ENCODE measurements at regions not wholly inside any gene's neighbourhood (a gene's known extent, or its start where the extent isn't known, plus 50 kb on each side); places are given as distances from the start of the nearest gene placed in this dataset.
"Not testable (repeated sequence)": the region's sequence is repeated elsewhere in the genome, so short reads cannot be mapped to it uniquely, and the experiment has no call there.

GRCh38 chr2:36190097-36190496, 165.5 kb upstream of the CRIM1 start:
- TF ChIP-seq POLR2AphosphoS5 (IDR thresholded peaks at IDR 0.05), result no peak
- no peak for TF ChIP-seq POLR2A (IDR thresholded peaks at IDR 0.05)
- no peak for TF ChIP-seq CTCF (IDR thresholded peaks at IDR 0.05)
- Histone ChIP-seq H3K36me3 (no peaks in the 10 kb centered on the region), H3K4me3 (no peak overlapping the region), H3K27me3 (replicated peaks; ENCODE audit: insufficient read depth) (no peaks in the 10 kb centered on the region), H3K4me1 (replicated peaks) (no peaks in the 10 kb centered on the region), H3K9me3 (no peaks in the 10 kb centered on the region), H3K27ac (no peak overlapping the region)
- 91% methylated on average over 1 of the region's 1 CpG for WGBS
- DNase-seq (ENCODE audit: low spot score), result no peak
- intact Hi-C loops (cut with DNase I), result no loop called here

DNA sequence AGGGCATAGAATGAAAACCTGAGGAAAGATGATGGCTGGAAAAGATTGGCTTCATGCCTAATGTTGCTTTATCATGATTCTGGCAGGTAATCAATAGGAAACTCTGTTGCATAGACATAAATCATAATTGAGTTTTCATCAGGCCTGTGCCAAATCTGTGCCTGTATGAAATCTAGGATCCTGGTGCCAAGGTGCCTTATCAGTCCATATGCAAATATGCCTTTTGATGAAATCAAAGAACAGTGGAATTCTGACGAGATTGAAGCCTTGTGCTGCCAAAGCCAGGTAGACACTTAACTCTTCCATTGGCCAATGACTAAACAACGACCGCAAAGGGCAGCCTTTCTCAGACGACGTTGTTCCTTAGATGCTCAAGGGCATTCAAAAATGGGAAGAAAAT, 170.0 kb upstream of the CRIM1 start:
- Histone ChIP-seq H3K27me3 (replicated peaks; ENCODE audit: insufficient read depth) (no peaks in the 10 kb centered on the region), H3K9me3 (no peaks in the 10 kb centered on the region), H3K36me3 (no peaks in the 10 kb centered on the region), H3K4me1 (replicated peaks) (no peaks in the 10 kb centered on the region), H3K27ac (no peak overlapping the region), H3K4me3 (no peak overlapping the region)
- TF ChIP-seq POLR2A (IDR thresholded peaks at IDR 0.05) (no peak), CTCF (IDR thresholded peaks at IDR 0.05) (no peak), POLR2AphosphoS5 (IDR thresholded peaks at IDR 0.05) (no peak)
- intact Hi-C loops (cut with DNase I), result no loop called here
- WGBS, result 76% methylated on average over 5 of the region's 5 CpGs
- DNase-seq (ENCODE audit: low spot score), result no peak

DNA sequence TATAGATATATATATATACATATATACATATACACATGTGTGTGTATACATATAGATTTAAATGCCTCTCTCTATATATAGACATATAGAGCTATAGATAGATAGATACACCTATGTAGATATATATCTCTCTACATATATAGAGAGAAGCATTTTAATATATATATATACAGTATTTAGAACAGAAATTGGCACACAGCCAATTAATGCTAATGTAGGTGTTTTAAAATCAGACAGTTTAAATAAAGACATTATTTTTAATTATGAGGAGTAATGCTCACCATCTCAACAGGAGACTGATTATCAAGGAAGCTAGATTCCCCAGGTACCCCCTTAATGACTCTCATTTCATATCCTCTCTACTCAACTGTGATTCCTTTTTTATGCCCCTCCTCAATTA, 170.7 kb upstream of the CRIM1 start:
- no peaks in the 10 kb centered on the region for H3K36me3 ChIP-seq
- no peak overlapping the region for H3K27ac ChIP-seq
- no peaks in the 10 kb centered on the region for H3K4me1 ChIP-seq (replicated peaks)
- H3K4me3 ChIP-seq, result no peak overlapping the region
- H3K9me3 ChIP-seq, result no peaks in the 10 kb centered on the region
- H3K27me3 ChIP-seq (replicated peaks; ENCODE audit: insufficient read depth), result no peaks in the 10 kb centered on the region
- DNase-seq (ENCODE audit: low spot score), result no peak
- no peak for TF ChIP-seq POLR2AphosphoS5 (IDR thresholded peaks at IDR 0.05)
- TF ChIP-seq CTCF (IDR thresholded peaks at IDR 0.05), result no peak
- no peak for TF ChIP-seq POLR2A (IDR thresholded peaks at IDR 0.05)
- intact Hi-C loops (cut with DNase I), result no loop called here

DNA sequence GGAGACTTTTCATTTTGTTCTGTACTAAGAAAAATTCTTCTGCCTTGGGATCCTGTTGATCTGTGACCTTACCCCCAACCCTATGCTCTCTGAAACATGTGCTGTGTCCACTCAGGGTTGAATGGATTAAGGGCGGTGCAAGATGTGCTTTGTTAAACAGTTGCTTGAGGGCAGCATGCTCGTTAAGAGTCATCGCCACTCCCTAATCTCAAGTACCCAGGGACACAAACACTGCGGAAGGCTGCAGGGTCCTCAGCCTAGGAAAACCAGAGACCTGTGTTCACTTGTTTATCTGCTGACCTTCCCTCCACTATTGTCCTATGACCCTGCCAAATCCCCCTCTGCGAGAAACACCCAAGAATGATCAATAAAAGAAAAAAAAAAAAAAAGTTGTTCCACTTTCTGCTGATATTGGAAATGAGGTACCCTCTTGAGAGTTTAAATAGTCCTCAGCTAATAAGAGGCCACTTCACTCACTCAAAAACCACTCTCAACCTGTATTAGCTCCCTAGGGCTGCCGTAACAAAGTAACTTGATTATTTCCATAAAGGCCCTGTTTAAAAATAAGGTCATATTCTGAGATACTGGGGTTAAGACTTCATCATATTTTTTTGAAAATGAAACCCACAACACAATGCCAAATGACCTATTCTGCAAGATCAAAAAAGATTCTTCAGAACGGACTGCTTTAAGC, 174.6 kb upstream of the CRIM1 start:
- H3K36me3 ChIP-seq; H3K9me3 ChIP-seq; H3K4me3 ChIP-seq; H3K27ac ChIP-seq; H3K4me1 ChIP-seq (replicated peaks); DNase-seq (ENCODE audit: low spot score); intact Hi-C loops (cut with DNase I); H3K27me3 ChIP-seq (replicated peaks; ENCODE audit: insufficient read depth): not testable (repeated sequence)
- 89% methylated on average over 7 of the region's 7 CpGs for WGBS

GRCh38 chr2:36180293-36180692, 175.3 kb upstream of the CRIM1 start:
- intact Hi-C loops (cut with DNase I); H3K27me3 ChIP-seq (replicated peaks; ENCODE audit: insufficient read depth); H3K4me1 ChIP-seq (replicated peaks); DNase-seq (ENCODE audit: low spot score); H3K36me3 ChIP-seq; H3K4me3 ChIP-seq; H3K27ac ChIP-seq; H3K9me3 ChIP-seq: not testable (repeated sequence)
- WGBS, result 98% methylated on average over 18 of the region's 30 CpGs

GRCh38 chr2:36179668-36180269, 175.8 kb upstream of the CRIM1 start:
- H3K9me3 ChIP-seq; H3K4me3 ChIP-seq; H3K27me3 ChIP-seq (replicated peaks; ENCODE audit: insufficient read depth); H3K36me3 ChIP-seq; DNase-seq (ENCODE audit: low spot score); intact Hi-C loops (cut with DNase I); H3K4me1 ChIP-seq (replicated peaks); H3K27ac ChIP-seq: not testable (repeated sequence)
- 93% methylated on average over 27 of the region's 42 CpGs for WGBS

All from prostate gland (tissue), 2 donors.